NOMO-1 treated with DMSO at 0.1 percent for 48 hours (cell line): ENCODE measurements at regions not wholly inside any gene's neighbourhood (a gene's known extent, or its start where the extent isn't known, plus 50 kb on each side); places are given as distances from the start of the nearest gene placed in this dataset.

Experiments used
- DNase-seq: peaks from one replicate; lab custom pipeline; 2025; ENCODE audit not compliant: unreplicated experiment; lab: John Stamatoyannopoulos, UW

DNA sequence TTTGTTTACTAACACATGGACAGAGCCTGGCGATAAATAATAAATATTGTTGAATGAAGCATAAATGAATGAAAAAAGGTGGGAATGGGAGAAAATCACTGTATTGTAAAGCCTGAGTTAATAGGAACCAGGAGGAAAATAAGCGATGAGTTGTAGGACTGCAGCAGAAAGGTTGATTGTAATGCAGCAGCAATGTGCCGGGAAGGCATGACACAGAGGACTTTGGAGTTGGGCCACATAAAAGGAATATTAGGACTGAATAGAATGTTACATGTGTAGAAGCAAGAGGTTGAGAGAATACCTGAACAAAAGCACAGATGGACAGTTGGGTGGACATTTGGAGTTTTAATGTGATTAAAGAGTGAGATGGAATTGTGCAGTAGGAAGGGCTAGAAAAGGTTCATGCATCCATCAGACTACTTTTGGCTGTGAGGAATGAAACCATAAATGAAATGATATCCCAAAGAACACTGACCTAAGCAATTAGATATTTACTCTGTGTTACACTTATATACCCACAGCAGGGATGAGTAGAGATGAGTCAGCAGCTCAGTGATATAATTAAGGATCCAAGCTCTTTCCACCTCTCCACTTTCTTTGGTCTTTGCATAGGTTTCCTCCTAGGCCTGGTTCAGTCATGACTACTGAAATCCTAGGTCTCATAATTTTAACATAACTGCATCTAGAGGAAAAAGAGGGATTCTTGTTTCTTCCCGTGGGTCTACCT is 55.4 kb downstream of the CCER1 start:
- DNase-seq, result no peak

DNA sequence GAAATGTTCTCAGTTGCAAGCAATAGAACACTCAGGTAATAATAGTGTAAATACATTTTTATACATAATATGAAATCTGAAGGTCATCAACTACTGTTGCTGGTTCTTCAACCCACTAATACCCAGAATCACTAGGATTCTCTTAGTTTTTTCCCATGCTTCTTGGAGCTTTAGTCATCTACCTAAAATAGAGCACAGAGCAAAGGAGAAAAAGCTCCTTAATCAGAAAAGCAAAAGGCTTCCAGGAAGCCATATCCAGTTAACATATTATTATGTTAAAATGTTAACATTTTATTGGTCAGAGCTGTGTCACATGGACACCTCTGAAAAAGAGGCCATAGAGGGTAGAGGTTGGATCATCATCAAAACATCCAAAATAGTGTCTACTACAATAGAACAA is 57.0 kb downstream of the CCER1 start:
- no peak for DNase-seq

DNA sequence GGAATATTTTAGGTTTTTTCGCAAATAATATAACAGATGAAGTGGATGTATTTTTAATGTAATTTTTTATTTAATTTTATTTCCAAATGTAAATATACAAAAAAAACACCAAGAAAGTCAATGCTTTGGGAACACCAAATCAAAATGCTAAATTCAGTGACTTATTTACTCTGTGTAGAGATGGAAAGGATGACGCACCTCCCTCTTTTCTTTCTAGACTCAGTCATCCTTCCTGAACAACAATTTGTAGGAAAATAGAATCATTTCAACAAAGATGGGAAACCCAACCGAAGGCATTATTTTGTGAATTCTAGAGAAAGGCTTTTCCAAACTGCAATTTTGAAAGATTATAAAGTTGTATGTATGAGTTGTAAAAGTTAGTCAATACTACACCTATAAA is 57.7 kb downstream of the CCER1 start:
- DNase-seq, result no peak

GRCh38 chr12:90896821-90897220 is 58.2 kb downstream of the CCER1 start:
- no peak for DNase-seq

DNA sequence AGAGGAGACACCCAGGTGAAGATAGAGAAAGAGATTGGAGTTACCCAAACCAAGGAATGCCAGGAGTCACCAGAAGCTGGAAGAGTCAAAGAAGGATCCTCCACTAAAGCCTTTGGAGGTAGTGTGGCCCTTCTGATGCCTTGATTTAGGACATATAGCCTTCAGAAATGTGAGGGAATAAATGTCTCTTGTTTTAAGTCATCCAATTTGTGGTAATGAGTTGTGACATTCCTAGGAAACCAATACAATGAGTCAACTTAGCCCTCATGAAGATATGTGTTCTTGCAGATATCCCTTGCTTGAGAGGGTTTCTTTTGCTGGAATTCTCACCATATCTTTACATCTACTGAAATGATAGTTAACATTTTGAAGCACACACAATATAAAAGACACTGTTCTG is 58.8 kb downstream of the CCER1 start:
- no peak for DNase-seq

GRCh38 chr12:90888316-90888715 is 66.7 kb downstream of the CCER1 start:
- DNase-seq, result no peak

DNA sequence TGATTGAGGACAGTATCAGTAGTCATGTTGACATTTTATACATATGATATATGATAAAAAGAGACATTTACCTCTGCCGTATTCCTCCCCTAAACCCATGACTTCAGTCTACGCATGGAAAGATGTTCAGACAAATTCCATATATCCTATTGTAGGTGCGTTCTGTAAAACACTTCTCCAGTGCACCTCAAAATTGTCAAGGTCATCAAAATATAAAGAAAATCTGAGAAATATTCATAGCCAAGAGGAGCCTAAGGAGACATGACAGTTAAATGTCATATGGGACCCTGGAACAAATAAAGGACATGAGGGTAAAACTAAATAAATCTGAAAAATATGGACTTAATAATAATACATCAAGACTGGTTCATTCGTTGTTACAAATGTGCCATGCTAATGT is 71.5 kb downstream of the CCER1 start:
- no peak for DNase-seq

- no peak for DNase-seq
Measured at GRCh38 chr12:90871726-90872096, 83.3 kb downstream of the CCER1 start.

DNA sequence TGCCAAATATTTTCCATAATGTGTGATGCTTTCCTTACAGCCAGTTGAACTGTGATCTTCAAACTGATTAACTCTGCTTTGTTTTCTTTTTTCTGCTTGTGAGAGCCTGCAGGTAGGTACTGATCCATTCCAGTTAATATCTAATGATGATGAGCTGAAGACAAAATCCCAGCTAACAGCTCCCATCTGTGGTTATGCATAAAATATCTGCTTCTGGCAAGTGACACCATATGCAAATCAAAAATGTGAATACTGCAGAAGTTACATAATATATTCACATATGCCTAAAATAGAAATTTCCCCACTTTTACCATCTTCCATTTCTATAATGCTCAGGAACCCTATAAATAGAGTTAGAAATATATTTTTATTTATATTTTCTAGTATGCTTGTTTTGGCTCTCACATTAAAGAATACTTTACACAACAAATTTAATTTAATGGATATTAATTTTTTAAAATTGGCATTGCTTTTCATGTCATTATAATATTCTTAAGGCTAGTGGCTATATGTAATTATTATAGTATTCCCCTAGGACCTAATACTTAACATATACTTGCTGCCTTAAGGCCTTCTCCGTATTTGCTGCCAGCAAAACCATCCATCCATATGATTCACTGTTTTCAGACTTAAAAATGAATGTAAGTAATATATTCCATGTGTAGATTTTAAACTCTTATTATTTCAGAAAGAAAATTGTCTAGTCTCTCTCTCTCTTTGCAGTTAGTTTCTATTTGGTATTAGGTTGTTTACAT is 83.8 kb downstream of the CCER1 start:
- no peak for DNase-seq

DNA sequence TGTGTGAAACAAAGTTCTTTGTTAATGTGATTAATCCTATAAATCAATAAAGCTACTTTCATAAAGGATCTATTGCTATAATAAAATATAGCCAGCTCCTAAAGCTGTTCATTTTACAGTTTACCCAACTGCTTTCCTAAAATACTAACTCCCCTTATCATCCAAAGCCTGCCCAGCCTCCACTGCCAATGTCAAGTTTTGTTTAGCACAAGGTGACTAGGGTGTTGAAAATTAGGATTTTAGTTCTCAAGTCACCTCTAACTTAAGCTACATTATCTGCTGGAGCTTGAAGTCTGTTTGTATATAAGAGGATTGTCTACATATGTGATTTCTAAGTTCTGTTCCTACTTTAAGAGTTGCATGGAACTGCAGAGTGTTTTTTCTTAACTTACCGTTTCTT is 86.3 kb downstream of the CCER1 start:
- no peak for DNase-seq

- no peak for DNase-seq
Measured at GRCh38 chr12:90859591-90859990, 95.4 kb downstream of the CCER1 start.

GRCh38 chr12:90858252-90858651 is 96.7 kb downstream of the CCER1 start:
- DNase-seq, result no peak

DNA sequence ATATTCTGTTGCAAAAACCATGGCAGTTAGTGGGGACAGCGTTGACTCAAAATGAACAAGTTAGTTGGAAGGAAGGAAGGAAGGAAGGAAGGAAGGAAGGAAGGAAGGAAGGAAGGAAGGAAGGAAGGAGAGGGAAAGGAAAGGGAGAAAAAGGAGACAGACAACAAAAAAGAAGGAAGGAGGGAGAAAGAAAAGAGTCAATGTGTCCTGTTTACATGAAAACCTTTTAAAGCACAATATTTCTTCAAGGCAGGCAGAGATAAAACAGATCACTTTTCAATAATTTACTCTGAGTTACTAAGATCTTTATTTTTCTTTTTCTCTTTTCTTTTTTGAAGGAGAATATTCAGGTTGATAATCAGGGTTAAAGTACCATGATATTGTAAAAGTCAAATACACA is 99.4 kb downstream of the CCER1 start:
- no peak for DNase-seq

GRCh38 chr12:90854136-90854689 is 100.8 kb downstream of the CCER1 start:
- DNase-seq, result peak; percentile 41

- no peak for DNase-seq
Measured at GRCh38 chr12:90851800-90852718, 102.9 kb downstream of the CCER1 start.

DNA sequence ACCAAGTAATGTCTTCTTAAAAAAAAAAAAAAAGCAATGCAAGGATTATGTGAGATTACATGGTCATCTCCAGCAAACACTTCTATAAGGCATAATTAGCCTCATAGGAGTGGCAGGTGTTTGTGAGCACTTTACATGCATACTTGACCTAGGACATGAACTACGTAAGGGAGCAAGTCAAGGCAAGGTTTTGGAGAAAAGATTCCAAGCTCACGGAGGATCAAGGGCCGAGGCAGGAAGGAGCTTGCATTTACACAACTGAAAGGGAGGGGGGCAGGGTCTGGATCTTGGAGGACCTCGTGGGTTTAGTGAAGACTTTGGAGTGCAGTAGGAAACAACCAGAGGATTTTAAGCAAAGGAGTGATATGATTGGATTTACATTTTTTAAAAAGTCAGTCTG is 112.5 kb downstream of the CCER1 start:
- DNase-seq, result no peak

DNA sequence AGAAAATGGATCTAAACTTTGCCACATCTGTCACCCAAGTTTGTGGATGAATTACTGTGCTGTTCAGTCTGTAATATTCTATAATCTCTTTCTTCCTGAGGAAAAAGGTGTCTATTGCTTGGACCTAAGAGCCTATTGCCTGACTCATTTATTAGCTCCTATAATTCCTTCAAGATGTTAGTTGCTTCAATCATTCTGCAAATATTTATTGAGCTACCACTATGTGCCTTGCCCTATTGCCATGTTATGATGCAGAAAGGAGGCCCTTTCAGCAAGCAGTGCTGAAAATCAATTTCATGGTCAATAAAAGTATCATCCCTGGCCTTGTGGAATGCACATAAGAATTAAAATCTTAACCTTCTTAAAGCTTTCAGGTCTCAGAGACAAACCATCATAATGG is 113.6 kb downstream of the CCER1 start:
- no peak for DNase-seq

DNA sequence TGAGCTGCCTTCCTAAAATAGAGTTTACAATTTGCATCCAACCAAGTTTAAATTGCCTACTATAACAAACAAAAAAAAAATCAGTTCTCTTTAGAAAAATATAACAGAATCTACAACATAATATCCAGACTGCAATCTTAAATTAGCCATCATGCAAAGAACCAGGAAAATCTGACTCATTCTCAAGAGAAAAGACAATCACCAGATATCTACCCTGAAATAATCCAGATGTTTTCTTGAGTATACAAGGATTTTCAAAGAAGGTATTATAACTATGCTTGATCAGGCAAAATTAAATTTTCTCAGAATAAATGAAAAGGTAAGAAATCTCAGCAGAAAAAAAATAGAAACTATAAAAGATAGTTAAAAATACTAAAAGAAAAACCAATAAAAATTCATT is 115.6 kb downstream of the CCER1 start:
- no peak for DNase-seq

- DNase-seq, result no peak
Measured at GRCh38 chr12:90836689-90837088, 118.3 kb downstream of the CCER1 start.

- DNase-seq, result no peak
Measured at GRCh38 chr12:90833228-90833627, 121.7 kb downstream of the CCER1 start.

- DNase-seq, result no peak
Measured at GRCh38 chr12:90832427-90832826, 122.5 kb downstream of the CCER1 start.
